ENCODE measurements at regions not wholly inside any gene's neighbourhood (a gene's known extent, or its start where the extent isn't known, plus 50 kb on each side); places are given as distances from the start of the nearest gene placed in this dataset.

DNA sequence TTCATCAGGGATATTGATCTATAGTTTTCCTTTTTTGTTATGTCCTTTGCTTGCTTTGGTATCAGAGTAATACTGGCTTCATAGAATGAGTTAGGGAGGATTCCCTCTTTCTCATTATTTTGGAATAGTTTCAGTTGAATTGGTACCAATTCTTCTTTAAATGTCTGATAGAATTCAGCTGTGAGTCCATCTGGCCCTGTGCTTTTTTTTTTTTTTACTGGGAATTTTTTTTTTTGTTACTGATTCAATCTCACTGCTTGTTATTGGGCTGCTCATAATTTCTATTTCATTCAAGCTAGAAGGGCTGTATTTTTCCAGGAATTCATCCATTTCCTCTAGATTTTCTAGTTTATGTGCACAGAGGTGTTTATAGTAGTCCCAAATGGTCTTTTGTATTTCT is 103.9 kb downstream of the RND3 start:
- TF ChIP-seq CTCF (conservative IDR thresholded peaks at IDR 0.05), result no peak
- no peak for TF ChIP-seq ZFX (IDR thresholded peaks at IDR 0.05)

Measured in C4-2B (cell line).